HepG2 (cell line): ENCODE measurements at regions not wholly inside any gene's neighbourhood (a gene's known extent, or its start where the extent isn't known, plus 50 kb on each side); places are given as distances from the start of the nearest gene placed in this dataset.

Experiments used
- ARID3A ChIP-seq: IDR thresholded peaks from 2 replicates; pipeline ENCODE4 v1.6.1; 2012; ENCODE audit warnings: low read depth, low read length, improper control_type of control experiment
- ASH2L ChIP-seq: fragments of 300-600, 200-600 bp; sonication (generic); IDR thresholded peaks from 2 replicates; pipeline ENCODE4 v1.7.0; 2017; ENCODE audit warnings: low read depth, mild to moderate bottlenecking, moderate library complexity, mixed read lengths, low read length; ENCODE audit not compliant: insufficient read length
- CBX5 ChIP-seq: sonication (generic); formaldehyde crosslinking; IDR thresholded peaks from 2 replicates; pipeline ENCODE4 v1.4.0; 2020; ENCODE audit warnings: missing genetic modification reagents, borderline replicate concordance
- CHD4 ChIP-seq: fragments of 200-600 bp; sonication (generic); IDR thresholded peaks from 2 replicates; pipeline ENCODE4 v1.7.0; 2017; ENCODE audit warnings: mild to moderate bottlenecking, low read length, borderline replicate concordance
- KAT8 ChIP-seq: IDR thresholded peaks from 2 replicates; pipeline ENCODE4 v1.6.1; 2016; ENCODE audit warnings: missing genetic modification reagents, missing compliant biosample characterization
- PLRG1 ChIP-seq: fragments of 450-650 bp; conservative IDR thresholded peaks from 2 replicates; pipeline ENCODE4 v1.6.1; 2016
- PRDM10 ChIP-seq: sonication (generic); formaldehyde crosslinking; IDR thresholded peaks from 2 replicates; pipeline ENCODE4 v1.4.0; 2020; ENCODE audit warnings: low read depth, missing genetic modification reagents
- RFXAP ChIP-seq: sonication (generic); formaldehyde crosslinking; IDR thresholded peaks from 2 replicates; pipeline ENCODE4 v1.4.0; 2020; ENCODE audit warnings: missing genetic modification reagents, borderline replicate concordance
- SMAD1 ChIP-seq: sonication (generic); formaldehyde crosslinking; IDR thresholded peaks from 2 replicates; pipeline ENCODE4 v1.4.0; 2020; ENCODE audit warnings: missing genetic modification reagents, low read depth, mild to moderate bottlenecking, borderline replicate concordance
- STAG1 ChIP-seq: sonication (generic); formaldehyde crosslinking; IDR thresholded peaks from 2 replicates; pipeline ENCODE4 v1.4.0; 2020; ENCODE audit warnings: missing genetic modification reagents
- ZBTB42 ChIP-seq: sonication (generic); formaldehyde crosslinking; IDR thresholded peaks from 2 replicates; pipeline ENCODE4 v1.5.0; 2020; ENCODE audit warnings: mild to moderate bottlenecking, missing genetic modification reagents
- ZNF276 ChIP-seq: sonication (generic); formaldehyde crosslinking; IDR thresholded peaks from 2 replicates; pipeline ENCODE4 v1.4.0; 2020; ENCODE audit warnings: mild to moderate bottlenecking, low read depth, missing genetic modification reagents
- TF ChIP-seq, protein P1 (sequence below), 2 experiments: sonication (generic) in 1 of 2; formaldehyde crosslinking in 1 of 2; IDR thresholded peaks; 2 replicates each; pipeline versions ENCODE4 v1.4.0 to v1.6.1; 2016 to 2020; ENCODE audit warnings: borderline replicate concordance in 1 of 2, low read depth in 1 of 2, mild to moderate bottlenecking in 1 of 2, missing genetic modification reagents in 1 of 2
- TF ChIP-seq, protein P2 (sequence below): sonication (generic); formaldehyde crosslinking; conservative IDR thresholded peaks from 2 replicates; pipeline ENCODE4 v1.5.0; 2020; ENCODE audit warnings: missing genetic modification reagents

DNA sequence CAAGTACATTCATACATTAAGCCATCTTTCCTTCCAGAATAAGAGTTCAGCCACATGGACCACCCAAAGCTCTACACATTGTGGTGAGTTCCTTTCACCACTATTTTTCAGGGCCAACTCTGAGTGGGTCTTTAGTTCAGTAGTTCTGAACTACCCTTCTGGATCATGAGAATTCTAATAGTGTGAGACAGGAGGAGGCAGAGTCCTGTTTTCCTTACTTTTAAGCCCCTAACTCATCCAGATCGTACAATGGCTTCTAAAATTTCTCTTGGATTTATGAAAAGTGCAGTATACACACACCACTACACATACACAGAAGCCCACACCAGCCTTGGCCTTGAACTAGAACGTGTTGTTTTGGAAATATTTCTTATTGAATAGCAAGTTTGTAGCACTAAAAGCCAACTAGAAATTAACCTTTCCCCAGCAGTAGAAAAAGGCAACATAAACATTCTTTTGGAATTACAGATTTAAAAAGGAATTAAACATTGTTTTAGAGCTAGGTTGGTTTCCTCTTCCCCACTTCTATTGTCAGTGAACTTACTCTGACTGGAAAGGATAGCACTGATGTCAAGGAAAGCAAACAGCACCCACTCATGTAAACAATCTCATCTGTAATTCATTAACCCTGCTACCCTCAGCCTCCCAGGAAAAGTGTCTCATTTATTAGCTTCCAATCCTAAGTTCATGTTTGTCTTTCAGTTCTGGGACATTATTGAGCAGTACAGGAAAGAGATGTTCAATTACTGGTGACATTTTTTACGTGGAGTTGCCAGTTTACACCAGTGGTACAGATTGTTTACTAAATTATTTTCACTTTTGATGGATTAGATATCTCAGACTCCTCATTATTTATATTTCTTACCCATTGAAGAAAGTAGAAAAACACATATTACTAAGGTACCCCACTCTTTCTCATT, 95.7 kb upstream of the AGTR1 start (continued):
- TF ChIP-seq PRDM10 (peak; percentile 26; the same call in 1 of the 2 replicates), KAT8 (CRISPR knock-in tag) (peak; percentile 80), SMAD1 (CRISPR knock-in tag) (no peak), ZNF276 (no peak), ZBTB42 (CRISPR knock-in tag) (no peak), RFXAP (CRISPR knock-in tag) (no peak), ARID3A (peak; percentile 91), PLRG1 (no peak), STAG1 (CRISPR knock-in tag) (peak; percentile 19), ASH2L (peak; percentile 97), CHD4 (peak; percentile 18; the same call in 1 of the 2 replicates), CBX5 (no peak)
- TF ChIP-seq, protein P1, sequence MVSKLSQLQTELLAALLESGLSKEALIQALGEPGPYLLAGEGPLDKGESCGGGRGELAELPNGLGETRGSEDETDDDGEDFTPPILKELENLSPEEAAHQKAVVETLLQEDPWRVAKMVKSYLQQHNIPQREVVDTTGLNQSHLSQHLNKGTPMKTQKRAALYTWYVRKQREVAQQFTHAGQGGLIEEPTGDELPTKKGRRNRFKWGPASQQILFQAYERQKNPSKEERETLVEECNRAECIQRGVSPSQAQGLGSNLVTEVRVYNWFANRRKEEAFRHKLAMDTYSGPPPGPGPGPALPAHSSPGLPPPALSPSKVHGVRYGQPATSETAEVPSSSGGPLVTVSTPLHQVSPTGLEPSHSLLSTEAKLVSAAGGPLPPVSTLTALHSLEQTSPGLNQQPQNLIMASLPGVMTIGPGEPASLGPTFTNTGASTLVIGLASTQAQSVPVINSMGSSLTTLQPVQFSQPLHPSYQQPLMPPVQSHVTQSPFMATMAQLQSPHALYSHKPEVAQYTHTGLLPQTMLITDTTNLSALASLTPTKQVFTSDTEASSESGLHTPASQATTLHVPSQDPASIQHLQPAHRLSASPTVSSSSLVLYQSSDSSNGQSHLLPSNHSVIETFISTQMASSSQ (IDR thresholded peaks at IDR 0.05; ENCODE audit: low read depth) = peak; percentile 100
- TF ChIP-seq, protein P1 (CRISPR knock-in tag; IDR thresholded peaks at IDR 0.05; ENCODE audit: borderline replicate concordance) = peak; percentile 99
- TF ChIP-seq, protein P2, sequence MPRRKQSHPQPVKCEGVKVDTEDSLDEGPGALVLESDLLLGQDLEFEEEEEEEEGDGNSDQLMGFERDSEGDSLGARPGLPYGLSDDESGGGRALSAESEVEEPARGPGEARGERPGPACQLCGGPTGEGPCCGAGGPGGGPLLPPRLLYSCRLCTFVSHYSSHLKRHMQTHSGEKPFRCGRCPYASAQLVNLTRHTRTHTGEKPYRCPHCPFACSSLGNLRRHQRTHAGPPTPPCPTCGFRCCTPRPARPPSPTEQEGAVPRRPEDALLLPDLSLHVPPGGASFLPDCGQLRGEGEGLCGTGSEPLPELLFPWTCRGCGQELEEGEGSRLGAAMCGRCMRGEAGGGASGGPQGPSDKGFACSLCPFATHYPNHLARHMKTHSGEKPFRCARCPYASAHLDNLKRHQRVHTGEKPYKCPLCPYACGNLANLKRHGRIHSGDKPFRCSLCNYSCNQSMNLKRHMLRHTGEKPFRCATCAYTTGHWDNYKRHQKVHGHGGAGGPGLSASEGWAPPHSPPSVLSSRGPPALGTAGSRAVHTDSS (CRISPR knock-in tag) = no peak
